Lower leg skin (tissue), 3 donors: ENCODE measurements at regions not wholly inside any gene's neighbourhood (a gene's known extent, or its start where the extent isn't known, plus 50 kb on each side); places are given as distances from the start of the nearest gene placed in this dataset.

Experiments
- CTCF ChIP-seq, 3 donors: fragments of 450-650 bp; IDR thresholded peaks; one replicate each; pipeline ENCODE4 v1.5.1; 2016; ENCODE audit warnings: antibody characterized with exemption in 3 of 3, mild to moderate bottlenecking in 3 of 3, moderate library complexity in 2 of 3
- POLR2A ChIP-seq, 2 donors: fragments of 450-650 bp; IDR thresholded peaks; one replicate each; pipeline ENCODE4 v1.6.1; 2016 to 2017; ENCODE audit warnings: antibody characterized with exemption in 2 of 2, mild to moderate bottlenecking in 1 of 2, moderate library complexity in 1 of 2

GRCh38 chr3:8204853-8205650 lies 296.6 kb upstream of the LMCD1 start:
- no peak for TF ChIP-seq POLR2A (IDR thresholded peaks at IDR 0.05)
- no peak for TF ChIP-seq CTCF (IDR thresholded peaks at IDR 0.05)
